ENCODE measurements at regions not wholly inside any gene's neighbourhood (a gene's known extent, or its start where the extent isn't known, plus 50 kb on each side); places are given as distances from the start of the nearest gene placed in this dataset.

DNA sequence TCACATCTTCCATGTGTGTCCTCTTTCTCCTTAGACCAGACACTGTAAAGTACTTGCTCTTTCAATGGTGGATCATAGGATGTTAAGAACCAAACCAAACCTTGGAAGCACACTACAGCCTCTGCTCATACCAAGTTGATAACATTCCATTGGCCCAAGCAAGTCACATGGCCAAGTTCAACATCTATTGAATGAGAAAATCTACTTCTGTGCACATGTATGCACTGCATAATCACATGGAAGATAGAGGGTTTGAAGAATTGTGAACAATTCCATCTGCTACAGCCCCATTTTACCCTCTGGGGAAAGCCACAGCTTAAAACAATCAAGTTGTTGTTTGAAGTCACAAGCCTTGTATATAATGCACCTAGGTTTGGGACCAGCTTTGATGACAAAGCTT lies 68.2 kb downstream of the MFAP3 start:
- Histone ChIP-seq H3K4me2 (ENCODE audit: insufficient read depth, low read length, poor library complexity, severe bottlenecking) (no peak overlapping the region), H3K36me3 (replicated peaks in 1 of 2; ENCODE audit: control insufficient read depth in 2 of 2, insufficient read depth in 2 of 2, low read length in 2 of 2) (no peaks in the 10 kb centered on the region), H2BK12ac (ENCODE audit: low read length) (no peak overlapping the region), H3K23ac (ENCODE audit: low read depth, low read length, poor library complexity) (no peak overlapping the region), H3K9ac (ENCODE audit: low read depth, low read length, poor library complexity) (no peak overlapping the region), H4K91ac (ENCODE audit: low read depth, low read length, poor library complexity) (no peak overlapping the region), H3K14ac (ENCODE audit: low read length) (no peak overlapping the region), H3K79me1 (ENCODE audit: low read depth, low read length) (no peaks in the 10 kb centered on the region), H2BK15ac (ENCODE audit: low read length) (no peak overlapping the region), H3K4ac (ENCODE audit: low read length) (no peak overlapping the region), H3K4me1 (ENCODE audit: control insufficient read depth in 2 of 2, insufficient read depth in 1 of 2, low read depth in 1 of 2, low read length in 2 of 2) (peaks cover 9 to 16% of the 10 kb centered on the region in 2 donors), H3K4me3 (ENCODE audit: low read length in 2 of 2) (no peak overlapping the region), H3K9me3 (replicated peaks in 1 of 2; ENCODE audit: control insufficient read depth in 2 of 2, insufficient read depth in 1 of 2, low read depth in 1 of 2, low read length in 2 of 2) (no peaks in the 10 kb centered on the region), H3K27me3 (ENCODE audit: control insufficient read depth in 3 of 3, insufficient read depth in 3 of 3, low read depth in 1 of 3, low read length in 3 of 3) (no peaks in the 10 kb centered on the region), H4K8ac (ENCODE audit: low read depth, low read length) (no peak overlapping the region), H2BK5ac (ENCODE audit: low read length) (no peak overlapping the region), H3K27ac (replicated peaks; ENCODE audit: low read length) (no peak overlapping the region), H2AK5ac (ENCODE audit: low read depth, low read length) (no peak overlapping the region), H2AFZ (ENCODE audit: low read length) (peak overlapping the region; percentile 81), H3K18ac (ENCODE audit: low read length) (no peak overlapping the region), H2BK120ac (ENCODE audit: low read depth, low read length) (no peak overlapping the region)
- DNase-seq (ENCODE audit: low spot score) = no peak

DNA sequence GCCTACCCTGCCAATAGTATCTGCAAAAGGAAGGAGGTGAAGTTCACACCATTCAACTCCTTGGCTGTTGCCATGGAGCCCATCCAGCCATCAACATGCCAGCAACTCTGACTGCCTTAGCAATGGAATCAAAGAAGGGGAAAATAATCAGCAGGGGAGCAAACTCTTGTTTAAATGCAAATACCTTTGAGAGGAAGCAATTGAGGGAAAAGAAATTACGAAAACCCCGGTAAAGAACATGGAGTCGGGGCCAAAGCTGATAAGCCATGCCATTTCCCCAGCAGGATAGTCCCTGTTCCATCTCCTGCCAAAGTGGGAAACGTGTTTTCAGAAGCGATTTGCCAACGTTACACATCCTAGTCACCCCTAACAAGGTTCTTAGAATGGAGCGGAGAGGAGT lies 69.0 kb downstream of the MFAP3 start:
- Histone ChIP-seq H3K79me1 (ENCODE audit: low read depth, low read length) (no peaks in the 10 kb centered on the region), H2BK120ac (ENCODE audit: low read depth, low read length) (no peak overlapping the region), H3K9ac (ENCODE audit: low read depth, low read length, poor library complexity) (no peak overlapping the region), H2BK12ac (ENCODE audit: low read length) (no peak overlapping the region), H3K4ac (ENCODE audit: low read length) (no peak overlapping the region), H3K23ac (ENCODE audit: low read depth, low read length, poor library complexity) (no peak overlapping the region), H2BK15ac (ENCODE audit: low read length) (no peak overlapping the region), H3K27ac (replicated peaks; ENCODE audit: low read length) (no peak overlapping the region), H4K91ac (ENCODE audit: low read depth, low read length, poor library complexity) (no peak overlapping the region), H3K4me1 (ENCODE audit: control insufficient read depth in 2 of 2, insufficient read depth in 1 of 2, low read depth in 1 of 2, low read length in 2 of 2) (peaks cover 9 to 16% of the 10 kb centered on the region in 2 donors), H2AFZ (ENCODE audit: low read length) (peak overlapping the region; percentile 81), H3K18ac (ENCODE audit: low read length) (no peak overlapping the region), H2AK5ac (ENCODE audit: low read depth, low read length) (no peak overlapping the region), H3K9me3 (replicated peaks in 1 of 2; ENCODE audit: control insufficient read depth in 2 of 2, insufficient read depth in 1 of 2, low read depth in 1 of 2, low read length in 2 of 2) (no peaks in the 10 kb centered on the region), H2BK5ac (ENCODE audit: low read length) (no peak overlapping the region), H3K27me3 (ENCODE audit: control insufficient read depth in 3 of 3, insufficient read depth in 3 of 3, low read depth in 1 of 3, low read length in 3 of 3) (no peaks in the 10 kb centered on the region), H3K14ac (ENCODE audit: low read length) (no peak overlapping the region), H4K8ac (ENCODE audit: low read depth, low read length) (no peak overlapping the region), H3K36me3 (replicated peaks in 1 of 2; ENCODE audit: control insufficient read depth in 2 of 2, insufficient read depth in 2 of 2, low read length in 2 of 2) (no peaks in the 10 kb centered on the region), H3K4me3 (ENCODE audit: low read length in 2 of 2) (peak overlapping the region in 1 of 2 donors; percentile 16), H3K4me2 (ENCODE audit: insufficient read depth, low read length, poor library complexity, severe bottlenecking) (no peak overlapping the region)
- DNase-seq (ENCODE audit: low spot score) = no peak
- no CpG with 5 or more reads among the region's 7 CpGs for WGBS, 2 donors (ENCODE audit: extremely low coverage in 2 of 2, insufficient read length in 2 of 2, insufficient replicate concordance in 1 of 2)

DNA sequence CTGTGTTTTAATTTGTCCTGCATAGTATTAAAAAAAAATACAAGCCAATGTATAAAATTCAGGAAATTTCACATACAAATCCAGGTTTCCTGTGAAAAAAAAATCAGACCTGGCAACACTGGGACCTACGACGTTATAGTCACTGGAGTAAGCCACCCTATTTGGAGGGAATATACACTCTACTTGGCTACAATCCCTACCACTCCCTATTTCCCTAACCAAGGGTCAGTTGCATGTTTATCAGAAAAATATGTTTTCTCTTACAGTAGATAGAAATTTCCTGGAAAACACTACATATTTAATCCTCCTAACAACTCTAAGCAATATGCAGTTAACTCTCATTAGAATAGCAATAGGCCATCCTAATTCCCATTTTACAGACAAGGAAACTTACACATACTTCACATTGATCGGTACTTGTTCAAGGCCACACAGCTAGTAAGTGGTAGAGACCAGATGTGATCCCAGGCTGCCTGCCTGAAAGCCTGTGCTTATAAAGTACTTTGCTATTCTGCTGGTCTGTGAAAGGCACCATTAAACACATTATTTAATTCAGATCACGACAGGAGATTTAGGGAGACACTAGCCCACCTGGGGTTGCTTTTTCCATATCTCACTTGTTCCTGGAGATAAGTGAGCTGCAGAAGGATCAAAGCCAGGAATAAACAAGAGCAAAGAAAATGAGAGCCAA lies 70.8 kb downstream of the MFAP3 start:
- H4K91ac ChIP-seq (ENCODE audit: low read depth, low read length, poor library complexity) = no peak overlapping the region
- no peak overlapping the region for H3K14ac ChIP-seq (ENCODE audit: low read length)
- no peak overlapping the region for H3K4me3 ChIP-seq (ENCODE audit: low read length in 2 of 2)
- H2AFZ ChIP-seq (ENCODE audit: low read length) = no peak overlapping the region
- no peak overlapping the region for H3K23ac ChIP-seq (ENCODE audit: low read depth, low read length, poor library complexity)
- no peaks in the 10 kb centered on the region for H3K27me3 ChIP-seq (ENCODE audit: control insufficient read depth in 3 of 3, insufficient read depth in 3 of 3, low read depth in 1 of 3, low read length in 3 of 3)
- no peak overlapping the region for H3K18ac ChIP-seq (ENCODE audit: low read length)
- H2BK15ac ChIP-seq (ENCODE audit: low read length) = no peak overlapping the region
- H3K79me1 ChIP-seq (ENCODE audit: low read depth, low read length) = no peaks in the 10 kb centered on the region
- no peak overlapping the region for H4K8ac ChIP-seq (ENCODE audit: low read depth, low read length)
- no peak overlapping the region for H3K4ac ChIP-seq (ENCODE audit: low read length)
- no peak overlapping the region for H3K9ac ChIP-seq (ENCODE audit: low read depth, low read length, poor library complexity)
- H2BK12ac ChIP-seq (ENCODE audit: low read length) = no peak overlapping the region
- WGBS, 2 donors (ENCODE audit: extremely low coverage in 2 of 2, insufficient read length in 2 of 2, insufficient replicate concordance in 1 of 2) = no CpG with 5 or more reads among the region's 4 CpGs
- DNase-seq (ENCODE audit: low spot score) = no peak
- H3K4me1 ChIP-seq (ENCODE audit: control insufficient read depth in 2 of 2, insufficient read depth in 1 of 2, low read depth in 1 of 2, low read length in 2 of 2) = peaks cover 7 to 16% of the 10 kb centered on the region in 2 donors
- H3K9me3 ChIP-seq (replicated peaks in 1 of 2; ENCODE audit: control insufficient read depth in 2 of 2, insufficient read depth in 1 of 2, low read depth in 1 of 2, low read length in 2 of 2) = no peaks in the 10 kb centered on the region
- H3K36me3 ChIP-seq (replicated peaks in 1 of 2; ENCODE audit: control insufficient read depth in 2 of 2, insufficient read depth in 2 of 2, low read length in 2 of 2) = no peaks in the 10 kb centered on the region
- H2BK120ac ChIP-seq (ENCODE audit: low read depth, low read length) = no peak overlapping the region
- H3K27ac ChIP-seq (replicated peaks; ENCODE audit: low read length) = no peak overlapping the region
- H3K4me2 ChIP-seq (ENCODE audit: insufficient read depth, low read length, poor library complexity, severe bottlenecking) = no peak overlapping the region
- H2AK5ac ChIP-seq (ENCODE audit: low read depth, low read length) = no peak overlapping the region
- H2BK5ac ChIP-seq (ENCODE audit: low read length) = no peak overlapping the region

DNA sequence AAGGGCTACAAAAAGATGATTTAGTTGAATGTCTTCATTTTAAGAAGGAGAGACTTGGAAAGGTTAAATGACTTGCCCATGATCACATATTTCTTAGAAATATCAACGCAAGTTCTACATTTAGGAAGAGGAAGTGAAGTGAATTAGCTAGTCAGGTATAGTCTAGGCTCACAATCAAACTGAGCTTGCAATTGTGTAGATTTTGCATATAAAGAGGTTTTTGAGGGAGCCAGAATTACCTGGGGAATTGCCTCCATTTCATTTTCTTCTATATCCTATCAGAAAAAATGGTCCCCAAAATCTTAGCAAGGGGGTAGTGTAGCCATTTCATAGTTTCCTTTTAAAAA lies 71.3 kb downstream of the MFAP3 start:
- no peaks in the 10 kb centered on the region for H3K27me3 ChIP-seq (ENCODE audit: control insufficient read depth in 3 of 3, insufficient read depth in 3 of 3, low read depth in 1 of 3, low read length in 3 of 3)

More for the DNA sequence above, 71.3 kb downstream of the MFAP3 start:
- Histone ChIP-seq H3K9ac (ENCODE audit: low read depth, low read length, poor library complexity) (no peak overlapping the region), H2BK120ac (ENCODE audit: low read depth, low read length) (no peak overlapping the region), H3K4me1 (ENCODE audit: control insufficient read depth in 2 of 2, insufficient read depth in 1 of 2, low read depth in 1 of 2, low read length in 2 of 2) (peaks cover 7 to 16% of the 10 kb centered on the region in 2 donors), H2AFZ (ENCODE audit: low read length) (no peak overlapping the region), H3K36me3 (replicated peaks in 1 of 2; ENCODE audit: control insufficient read depth in 2 of 2, insufficient read depth in 2 of 2, low read length in 2 of 2) (no peaks in the 10 kb centered on the region), H3K14ac (ENCODE audit: low read length) (no peak overlapping the region), H3K18ac (ENCODE audit: low read length) (no peak overlapping the region), H3K23ac (ENCODE audit: low read depth, low read length, poor library complexity) (no peak overlapping the region), H2BK5ac (ENCODE audit: low read length) (no peak overlapping the region), H2AK5ac (ENCODE audit: low read depth, low read length) (no peak overlapping the region), H3K4me3 (ENCODE audit: low read length in 2 of 2) (no peak overlapping the region), H2BK15ac (ENCODE audit: low read length) (no peak overlapping the region), H3K4me2 (ENCODE audit: insufficient read depth, low read length, poor library complexity, severe bottlenecking) (no peak overlapping the region), H2BK12ac (ENCODE audit: low read length) (no peak overlapping the region), H4K8ac (ENCODE audit: low read depth, low read length) (no peak overlapping the region), H3K4ac (ENCODE audit: low read length) (no peak overlapping the region), H3K9me3 (replicated peaks in 1 of 2; ENCODE audit: control insufficient read depth in 2 of 2, insufficient read depth in 1 of 2, low read depth in 1 of 2, low read length in 2 of 2) (no peaks in the 10 kb centered on the region), H3K27ac (replicated peaks; ENCODE audit: low read length) (no peak overlapping the region), H3K79me1 (ENCODE audit: low read depth, low read length) (no peaks in the 10 kb centered on the region), H4K91ac (ENCODE audit: low read depth, low read length, poor library complexity) (no peak overlapping the region)
- DNase-seq (ENCODE audit: low spot score) = no peak
- no CpG with 5 or more reads among the region's 1 CpG for WGBS, 2 donors (ENCODE audit: extremely low coverage in 2 of 2, insufficient read length in 2 of 2, insufficient replicate concordance in 1 of 2)
